Fibroblast of lung (primary cell): ENCODE measurements at regions not wholly inside any gene's neighbourhood (a gene's known extent, or its start where the extent isn't known, plus 50 kb on each side); places are given as distances from the start of the nearest gene placed in this dataset.

Source experiments
- CTCF ChIP-seq, 2 donors: IDR thresholded peaks in 1 of 2; conservative IDR thresholded peaks in 1 of 2; 1 replicate in 1 of 2; 2 replicates in 1 of 2; pipeline ENCODE4 v1.5.1; 2011 to 2012; ENCODE audit warnings: low read length in 2 of 2, control low read depth in 1 of 2, inconsistent platforms in 1 of 2, low read depth in 1 of 2, mild to moderate bottlenecking in 1 of 2
- EZH2 ChIP-seq: IDR thresholded peaks from 2 replicates; pipeline ENCODE4 v1.5.1; 2012; ENCODE audit warnings: low read length, control low read depth, mild to moderate bottlenecking; ENCODE audit errors: missing control alignments

DNA sequence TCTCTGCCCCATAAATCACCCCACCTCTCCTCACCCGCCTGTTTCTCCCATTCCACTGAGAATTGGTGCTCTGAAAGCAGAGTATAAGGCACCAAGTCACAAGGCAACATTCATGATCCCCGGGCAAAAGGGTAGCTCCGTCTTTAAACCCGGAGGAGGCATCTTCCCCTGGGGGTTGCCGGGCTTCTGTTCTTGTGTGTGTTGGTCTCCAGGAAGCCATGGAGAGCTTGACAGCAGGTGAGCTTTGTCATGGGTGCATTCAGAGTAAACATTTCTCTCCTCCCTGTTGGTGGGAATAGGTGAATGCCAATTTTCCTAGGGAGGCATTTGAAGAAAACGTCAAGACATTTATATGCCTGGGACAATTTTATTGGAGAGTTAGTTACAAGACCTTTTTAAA lies 275.5 kb upstream of the USP9Y start:
- no peak for TF ChIP-seq CTCF (conservative IDR thresholded peaks at IDR 0.05 in 1 of 2, IDR thresholded peaks at IDR 0.05 in 1 of 2; ENCODE audit: low read depth in 1 of 2, low read length in 2 of 2)
- TF ChIP-seq EZH2, result no peak
